ENCODE measurements at regions not wholly inside any gene's neighbourhood (a gene's known extent, or its start where the extent isn't known, plus 50 kb on each side); places are given as distances from the start of the nearest gene placed in this dataset.

- no peak for TF ChIP-seq CTCF (IDR thresholded peaks at IDR 0.05; ENCODE audit: low read length)
- TF ChIP-seq EZH2 (optimal IDR thresholded peaks at IDR 0.05; ENCODE audit: low read depth, low read length) = no peak
These were observed 411.2 kb upstream of the TBL1XR1 start for GRCh38 chr3:177608443-177608842.

All from MM.1S (cell line).